Neutrophil (primary cell): ENCODE measurements at regions not wholly inside any gene's neighbourhood (a gene's known extent, or its start where the extent isn't known, plus 50 kb on each side); places are given as distances from the start of the nearest gene placed in this dataset.

Experiments used
- H3K27ac ChIP-seq: fragments of 200-600 bp; sonication (generic); 2 replicates; pipeline ENCODE4 v1.5.1; 2016; ENCODE audit warnings: mild to moderate bottlenecking, moderate library complexity
- H3K27me3 ChIP-seq: fragments of 200-600 bp; sonication (generic); 2 replicates; pipeline ENCODE4 v1.6.0; 2016; ENCODE audit warnings: mild to moderate bottlenecking
- H3K36me3 ChIP-seq: fragments of 200-600 bp; sonication (generic); 2 replicates; pipeline ENCODE4 v1.5.1; 2017
- H3K4me1 ChIP-seq, 2 experiments: fragments of 200-600 bp in 1 of 2; sonication (generic) in 1 of 2; 1 replicate in 1 of 2; 2 replicates in 1 of 2; pipeline versions ENCODE4 v1.5.1 to v1.6.1; 2013 to 2016; ENCODE audit warnings: low read depth in 1 of 2, low read length in 1 of 2, mild to moderate bottlenecking in 1 of 2, moderate library complexity in 1 of 2; ENCODE audit not compliant: control insufficient read depth in 1 of 2, insufficient read depth in 1 of 2
- H3K4me3 ChIP-seq, 2 experiments: fragments of 200-600 bp in 1 of 2; sonication (generic) in 1 of 2; 1 replicate in 1 of 2; 2 replicates in 1 of 2; pipeline ENCODE4 v1.5.1; 2013 to 2016; ENCODE audit warnings: low read depth in 1 of 2, low read length in 1 of 2, mild to moderate bottlenecking in 1 of 2, moderate library complexity in 1 of 2
- H3K9me3 ChIP-seq: fragments of 200-600 bp; sonication (generic); 2 replicates; pipeline ENCODE4 v1.5.1; 2016
- TF ChIP-seq, protein P1 (sequence below): fragments of 200-600 bp; sonication (generic); IDR thresholded peaks from 2 replicates; pipeline ENCODE4 v1.5.1; 2016; ENCODE audit warnings: antibody characterized with exemption

- no peak overlapping the region for H3K27ac ChIP-seq
- H3K36me3 ChIP-seq = no peaks in the 10 kb centered on the region
- TF ChIP-seq, protein P1, sequence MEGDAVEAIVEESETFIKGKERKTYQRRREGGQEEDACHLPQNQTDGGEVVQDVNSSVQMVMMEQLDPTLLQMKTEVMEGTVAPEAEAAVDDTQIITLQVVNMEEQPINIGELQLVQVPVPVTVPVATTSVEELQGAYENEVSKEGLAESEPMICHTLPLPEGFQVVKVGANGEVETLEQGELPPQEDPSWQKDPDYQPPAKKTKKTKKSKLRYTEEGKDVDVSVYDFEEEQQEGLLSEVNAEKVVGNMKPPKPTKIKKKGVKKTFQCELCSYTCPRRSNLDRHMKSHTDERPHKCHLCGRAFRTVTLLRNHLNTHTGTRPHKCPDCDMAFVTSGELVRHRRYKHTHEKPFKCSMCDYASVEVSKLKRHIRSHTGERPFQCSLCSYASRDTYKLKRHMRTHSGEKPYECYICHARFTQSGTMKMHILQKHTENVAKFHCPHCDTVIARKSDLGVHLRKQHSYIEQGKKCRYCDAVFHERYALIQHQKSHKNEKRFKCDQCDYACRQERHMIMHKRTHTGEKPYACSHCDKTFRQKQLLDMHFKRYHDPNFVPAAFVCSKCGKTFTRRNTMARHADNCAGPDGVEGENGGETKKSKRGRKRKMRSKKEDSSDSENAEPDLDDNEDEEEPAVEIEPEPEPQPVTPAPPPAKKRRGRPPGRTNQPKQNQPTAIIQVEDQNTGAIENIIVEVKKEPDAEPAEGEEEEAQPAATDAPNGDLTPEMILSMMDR = no peak
- no peak overlapping the region for H3K4me3 ChIP-seq
- no peaks in the 10 kb centered on the region for H3K9me3 ChIP-seq
- H3K4me1 ChIP-seq = no peaks in the 10 kb centered on the region
- no peaks in the 10 kb centered on the region for H3K27me3 ChIP-seq
Measured at GRCh38 chr4:147355032-147355656, 125.8 kb upstream of the EDNRA start.

GRCh38 chr4:147355847-147356246 is 125.0 kb upstream of the EDNRA start:
- H3K27ac ChIP-seq = no peak overlapping the region
- TF ChIP-seq, protein P1 = no peak

GRCh38 chr4:147360301-147360700 is 120.6 kb upstream of the EDNRA start:
- Histone ChIP-seq H3K27me3 (no peaks in the 10 kb centered on the region), H3K9me3 (no peaks in the 10 kb centered on the region), H3K4me1 (no peaks in the 10 kb centered on the region), H3K36me3 (no peaks in the 10 kb centered on the region), H3K4me3 (no peak overlapping the region), H3K27ac (no peak overlapping the region)
- TF ChIP-seq, protein P1 = no peak

More at GRCh38 chr4:147355847-147356246, 125.0 kb upstream of the EDNRA start:
- no peaks in the 10 kb centered on the region for H3K36me3 ChIP-seq
- no peaks in the 10 kb centered on the region for H3K9me3 ChIP-seq
- H3K4me3 ChIP-seq = no peak overlapping the region
- no peaks in the 10 kb centered on the region for H3K27me3 ChIP-seq
- no peaks in the 10 kb centered on the region for H3K4me1 ChIP-seq

DNA sequence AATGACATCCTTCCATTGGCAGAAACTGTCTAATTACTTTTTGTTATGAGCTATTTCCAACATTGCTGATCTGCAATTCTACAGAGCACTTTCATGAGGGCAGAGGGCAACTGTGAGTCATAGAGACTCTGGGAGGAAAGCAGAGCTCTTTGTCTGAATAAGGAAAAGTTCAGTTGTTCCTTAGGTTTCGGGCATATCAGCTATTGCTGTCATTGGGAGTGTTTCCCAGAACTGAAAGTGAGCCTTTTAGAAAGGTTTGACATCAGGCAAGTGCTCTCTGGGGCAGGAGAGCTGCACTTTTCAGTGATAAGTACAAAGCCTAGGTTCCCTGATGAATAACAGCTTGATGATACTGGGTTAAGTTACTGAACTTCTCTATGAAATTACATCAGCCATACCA is 119.2 kb upstream of the EDNRA start:
- TF ChIP-seq, protein P1 = no peak
- no peaks in the 10 kb centered on the region for H3K36me3 ChIP-seq

GRCh38 chr4:147362938-147363337 is 118.0 kb upstream of the EDNRA start:
- Histone ChIP-seq H3K27ac (no peak overlapping the region), H3K27me3 (no peaks in the 10 kb centered on the region), H3K36me3 (no peaks in the 10 kb centered on the region), H3K4me1 (no peaks in the 10 kb centered on the region), H3K4me3 (no peak overlapping the region), H3K9me3 (no peaks in the 10 kb centered on the region)
- TF ChIP-seq, protein P1 = no peak

More for the DNA sequence above, 119.2 kb upstream of the EDNRA start:
- no peaks in the 10 kb centered on the region for H3K9me3 ChIP-seq
- H3K27me3 ChIP-seq = no peaks in the 10 kb centered on the region
- H3K27ac ChIP-seq = no peak overlapping the region
- H3K4me3 ChIP-seq = no peak overlapping the region
- H3K4me1 ChIP-seq = no peaks in the 10 kb centered on the region
